ENCODE measurements at regions not wholly inside any gene's neighbourhood (a gene's known extent, or its start where the extent isn't known, plus 50 kb on each side); places are given as distances from the start of the nearest gene placed in this dataset.
"Not testable (repeated sequence)": the region's sequence is repeated elsewhere in the genome, so short reads cannot be mapped to it uniquely, and the experiment has no call there.

DNA sequence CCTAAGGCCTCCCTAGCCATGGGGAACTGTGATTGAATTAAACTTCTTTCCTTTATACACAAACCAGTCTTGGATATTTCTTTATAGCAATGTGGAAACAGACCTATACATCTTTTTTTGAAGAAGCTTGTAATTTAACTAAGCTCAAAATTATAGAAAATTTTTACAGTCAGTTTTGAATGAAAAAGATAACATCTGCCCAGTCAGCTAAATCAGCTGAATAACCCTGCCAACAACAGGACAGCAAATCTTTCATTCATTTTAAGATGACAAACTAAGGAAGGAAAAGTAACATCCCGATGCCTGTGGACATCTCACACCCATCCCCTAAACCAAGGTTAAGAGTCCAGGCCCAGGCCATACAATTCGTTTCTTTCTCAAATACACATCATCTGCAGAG, 541.3 kb upstream of the SLC39A10 start:
- Histone ChIP-seq H3K27ac (ENCODE audit: low read depth, low read length) (no peak overlapping the region), H3K27me3 (ENCODE audit: insufficient read depth, low read length) (no peaks in the 10 kb centered on the region), H3K36me3 (ENCODE audit: insufficient read depth, low read length) (no peaks in the 10 kb centered on the region), H3K4me3 (ENCODE audit: low read length) (no peak overlapping the region), H3K9me3 (ENCODE audit: insufficient read depth, low read depth, low read length) (peaks cover 17% of the 10 kb centered on the region), H3K4me1 (ENCODE audit: insufficient read depth, low read length) (no peaks in the 10 kb centered on the region), H3K9ac (ENCODE audit: low read depth, low read length) (no peak overlapping the region)
- WGBS = 45% methylated on average over 2 of the region's 2 CpGs

DNA sequence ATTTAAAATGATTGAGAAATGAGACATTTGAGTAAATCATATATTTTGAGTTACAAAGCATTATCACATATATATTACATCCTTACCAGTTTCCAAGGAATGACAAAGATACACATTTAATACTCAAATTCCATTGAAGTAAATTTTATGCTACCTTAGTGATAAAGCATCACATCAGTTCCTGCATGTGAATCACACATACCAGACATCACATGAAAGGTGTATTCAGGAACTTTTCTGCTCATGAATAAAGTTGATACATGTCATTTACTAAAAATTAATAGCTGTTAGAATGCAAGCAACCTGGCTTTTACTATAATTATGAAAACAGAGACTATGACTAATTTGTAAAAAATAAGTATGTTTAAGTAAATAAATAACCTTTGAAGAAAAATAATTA, 548.8 kb upstream of the SLC39A10 start:
- Histone ChIP-seq H3K9me3 (ENCODE audit: insufficient read depth, low read depth, low read length) (no peaks in the 10 kb centered on the region), H3K27me3 (ENCODE audit: insufficient read depth, low read length) (no peaks in the 10 kb centered on the region), H3K36me3 (ENCODE audit: insufficient read depth, low read length) (no peaks in the 10 kb centered on the region), H3K9ac (ENCODE audit: low read depth, low read length) (no peak overlapping the region), H3K27ac (ENCODE audit: low read depth, low read length) (no peak overlapping the region), H3K4me3 (ENCODE audit: low read length) (no peak overlapping the region), H3K4me1 (ENCODE audit: insufficient read depth, low read length) (no peaks in the 10 kb centered on the region)

DNA sequence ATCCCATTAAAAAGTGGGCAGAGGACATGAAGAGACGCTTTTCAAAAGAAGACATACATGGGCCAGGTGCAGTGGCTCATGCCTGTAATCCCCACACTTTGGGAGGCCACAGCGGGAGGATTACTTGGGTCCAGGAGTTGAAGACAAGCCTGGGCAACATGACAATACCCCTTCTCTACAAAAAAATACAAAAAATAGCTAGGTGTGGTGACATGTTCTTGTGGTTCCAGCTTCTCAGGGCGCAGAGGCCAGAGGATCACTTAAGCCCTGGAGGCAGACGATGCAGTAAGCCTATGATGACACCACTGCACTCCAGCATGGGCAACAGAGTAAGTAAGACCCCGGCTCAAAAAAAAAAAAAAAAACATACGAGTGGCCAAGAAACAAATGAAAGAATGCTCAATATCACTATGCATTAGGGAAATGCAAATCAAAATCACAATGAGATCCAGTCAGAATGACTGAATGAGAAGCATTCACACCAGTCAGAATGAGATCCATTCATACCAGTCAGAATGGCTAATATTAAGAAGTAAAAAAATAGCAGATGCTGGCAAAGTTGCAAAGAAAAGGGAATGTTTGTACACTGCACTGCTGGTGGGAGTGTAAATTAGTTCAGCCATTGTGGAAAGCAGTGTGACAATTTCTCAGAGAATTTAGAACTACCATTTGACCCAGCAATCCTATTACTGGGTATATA, 550.2 kb upstream of the SLC39A10 start:
- Histone ChIP-seq H3K27me3 (ENCODE audit: insufficient read depth, low read length) (no peaks in the 10 kb centered on the region), H3K4me1 (ENCODE audit: insufficient read depth, low read length) (no peaks in the 10 kb centered on the region), H3K4me3 (ENCODE audit: low read length) (no peak overlapping the region), H3K27ac (ENCODE audit: low read depth, low read length) (no peak overlapping the region), H3K9ac (ENCODE audit: low read depth, low read length) (no peak overlapping the region), H3K36me3 (ENCODE audit: insufficient read depth, low read length) (no peaks in the 10 kb centered on the region), H3K9me3 (ENCODE audit: insufficient read depth, low read depth, low read length) (no peaks in the 10 kb centered on the region)
- WGBS = 94% methylated on average over 6 of the region's 6 CpGs

DNA sequence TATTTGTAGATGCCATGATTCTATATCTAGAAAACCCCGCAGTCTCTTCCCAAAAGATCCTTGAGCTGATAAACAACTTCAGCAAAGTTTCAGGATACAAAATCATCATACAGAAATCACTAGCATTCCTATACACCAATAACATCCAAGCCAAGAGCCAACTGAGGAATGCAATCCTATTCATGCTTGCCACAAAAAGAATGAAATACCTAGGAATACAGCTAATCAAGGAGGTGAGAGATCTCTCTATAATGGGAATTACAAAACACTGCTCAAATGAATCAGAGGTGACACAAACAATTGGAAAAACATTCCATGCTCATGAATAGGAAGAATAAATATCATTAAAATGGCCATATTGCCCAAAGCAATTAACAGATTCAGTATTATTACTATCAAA, 551.4 kb upstream of the SLC39A10 start:
- no peak overlapping the region for H3K4me3 ChIP-seq (ENCODE audit: low read length)
- no peaks in the 10 kb centered on the region for H3K9me3 ChIP-seq (ENCODE audit: insufficient read depth, low read depth, low read length)
- H3K27me3 ChIP-seq (ENCODE audit: insufficient read depth, low read length) = no peaks in the 10 kb centered on the region
- H3K36me3 ChIP-seq (ENCODE audit: insufficient read depth, low read length) = no peaks in the 10 kb centered on the region
- H3K9ac ChIP-seq (ENCODE audit: low read depth, low read length) = no peak overlapping the region
- H3K27ac ChIP-seq (ENCODE audit: low read depth, low read length) = no peak overlapping the region
- 97% methylated on average over 1 of the region's 1 CpG for WGBS
- no peaks in the 10 kb centered on the region for H3K4me1 ChIP-seq (ENCODE audit: insufficient read depth, low read length)

DNA sequence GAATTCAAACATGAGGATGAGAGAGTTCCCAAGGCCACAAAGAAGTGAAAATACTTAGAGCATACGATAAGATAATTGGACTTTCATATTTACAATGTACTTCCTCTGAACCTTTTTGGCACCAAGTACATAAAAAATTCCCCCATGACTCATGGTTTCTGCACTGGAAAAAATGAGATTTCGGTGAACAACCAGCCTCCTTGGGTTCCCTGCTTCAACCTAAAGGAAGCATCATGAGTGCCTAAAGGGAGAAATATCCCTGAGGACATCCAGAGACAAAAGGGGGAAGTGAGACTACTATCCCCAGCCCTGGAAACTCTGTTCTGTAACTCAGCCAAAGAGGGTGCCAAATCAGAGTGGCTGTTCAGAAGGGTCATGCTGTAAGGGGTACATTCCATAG, 562.7 kb upstream of the SLC39A10 start:
- Histone ChIP-seq H3K27me3 (ENCODE audit: insufficient read depth, low read length) (no peaks in the 10 kb centered on the region), H3K9ac (ENCODE audit: low read depth, low read length) (no peak overlapping the region), H3K9me3 (ENCODE audit: insufficient read depth, low read depth, low read length) (no peaks in the 10 kb centered on the region), H3K4me3 (ENCODE audit: low read length) (no peak overlapping the region), H3K27ac (ENCODE audit: low read depth, low read length) (no peak overlapping the region), H3K36me3 (ENCODE audit: insufficient read depth, low read length) (no peaks in the 10 kb centered on the region), H3K4me1 (ENCODE audit: insufficient read depth, low read length) (no peaks in the 10 kb centered on the region)
- whole genome bisulfite sequencing = 95% methylated on average over 2 of the region's 2 CpGs

DNA sequence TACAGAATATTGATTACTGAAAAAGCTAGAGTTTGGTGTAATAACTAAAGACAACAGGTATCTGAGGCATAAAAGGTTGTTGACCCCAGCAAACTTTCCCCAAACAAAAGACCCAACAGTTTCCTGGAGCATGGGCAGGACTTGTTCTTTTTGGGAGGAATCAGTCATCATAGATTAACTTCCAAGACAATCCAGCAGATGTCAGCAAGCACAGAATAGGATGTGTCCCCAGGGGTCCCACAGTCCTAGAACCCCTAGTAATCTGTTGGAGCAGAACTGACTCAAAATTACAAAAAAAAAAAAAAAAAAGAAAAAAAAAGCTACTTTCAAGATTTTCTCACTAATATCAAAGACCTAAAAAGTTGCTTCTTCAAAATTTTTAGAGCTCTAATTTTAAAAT, 564.7 kb upstream of the SLC39A10 start:
- no peaks in the 10 kb centered on the region for H3K36me3 ChIP-seq (ENCODE audit: insufficient read depth, low read length)
- no peaks in the 10 kb centered on the region for H3K9me3 ChIP-seq (ENCODE audit: insufficient read depth, low read depth, low read length)
- no peak overlapping the region for H3K4me3 ChIP-seq (ENCODE audit: low read length)
- no peaks in the 10 kb centered on the region for H3K4me1 ChIP-seq (ENCODE audit: insufficient read depth, low read length)
- no peak overlapping the region for H3K27ac ChIP-seq (ENCODE audit: low read depth, low read length)
- H3K9ac ChIP-seq (ENCODE audit: low read depth, low read length) = no peak overlapping the region
- H3K27me3 ChIP-seq (ENCODE audit: insufficient read depth, low read length) = no peaks in the 10 kb centered on the region

DNA sequence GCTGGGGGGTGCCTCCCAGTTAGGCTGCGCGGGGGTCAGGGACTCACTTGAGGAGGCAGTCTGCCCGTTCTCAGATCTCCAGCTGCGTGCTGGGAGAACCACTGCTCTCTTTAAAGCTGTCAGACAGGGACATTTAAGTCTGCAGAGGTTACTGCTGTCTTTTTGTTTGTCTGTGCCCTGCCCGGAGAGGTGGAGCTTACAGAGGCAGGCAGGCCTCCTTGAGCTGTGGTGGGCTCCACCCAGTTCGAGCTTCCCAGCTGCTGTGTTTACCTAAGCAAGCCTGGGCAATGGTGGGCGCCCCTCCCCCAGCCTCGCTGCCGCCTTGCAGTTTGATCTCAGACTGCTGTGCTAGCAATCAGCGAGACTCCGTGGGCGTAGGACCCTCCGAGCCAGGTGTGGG, 584.2 kb upstream of the SLC39A10 start:
- H3K9me3 ChIP-seq (ENCODE audit: insufficient read depth, low read depth, low read length); H3K36me3 ChIP-seq (ENCODE audit: insufficient read depth, low read length); H3K4me1 ChIP-seq (ENCODE audit: insufficient read depth, low read length); H3K9ac ChIP-seq (ENCODE audit: low read depth, low read length); H3K27me3 ChIP-seq (ENCODE audit: insufficient read depth, low read length); H3K27ac ChIP-seq (ENCODE audit: low read depth, low read length): not testable (repeated sequence)
- H3K4me3 ChIP-seq (ENCODE audit: low read length) = peak overlapping the region; percentile 9; the same call in 1 of the 2 replicates
- 7% methylated on average over 6 of the region's 13 CpGs for whole genome bisulfite sequencing

DNA sequence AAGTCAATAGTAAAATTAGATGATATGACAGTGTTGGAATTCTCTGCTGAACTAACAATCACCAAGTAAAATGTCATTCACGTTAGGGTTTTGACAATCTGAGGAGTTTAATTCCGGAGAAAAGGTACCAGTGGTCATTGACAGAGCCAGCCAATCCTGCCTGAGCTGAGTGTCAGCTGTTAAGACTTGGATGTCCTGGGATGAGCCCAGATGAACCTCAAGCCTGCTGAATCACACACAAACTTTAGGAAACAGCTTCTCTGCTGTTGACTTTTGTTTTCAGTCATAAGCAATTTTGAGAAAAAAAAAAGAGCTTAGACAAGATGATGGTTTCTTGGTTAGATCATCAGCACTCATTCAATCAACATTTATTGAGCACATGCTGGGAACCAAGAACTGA, 600.0 kb upstream of the SLC39A10 start:
- H3K27me3 ChIP-seq (ENCODE audit: insufficient read depth, low read length) = no peaks in the 10 kb centered on the region
- H3K9ac ChIP-seq (ENCODE audit: low read depth, low read length) = no peak overlapping the region
- no peaks in the 10 kb centered on the region for H3K36me3 ChIP-seq (ENCODE audit: insufficient read depth, low read length)
- no peaks in the 10 kb centered on the region for H3K4me1 ChIP-seq (ENCODE audit: insufficient read depth, low read length)
- H3K9me3 ChIP-seq (ENCODE audit: insufficient read depth, low read depth, low read length) = no peaks in the 10 kb centered on the region
- no peak overlapping the region for H3K4me3 ChIP-seq (ENCODE audit: low read length)
- 87% methylated on average over 2 of the region's 2 CpGs for WGBS
- no peak overlapping the region for H3K27ac ChIP-seq (ENCODE audit: low read depth, low read length)

DNA sequence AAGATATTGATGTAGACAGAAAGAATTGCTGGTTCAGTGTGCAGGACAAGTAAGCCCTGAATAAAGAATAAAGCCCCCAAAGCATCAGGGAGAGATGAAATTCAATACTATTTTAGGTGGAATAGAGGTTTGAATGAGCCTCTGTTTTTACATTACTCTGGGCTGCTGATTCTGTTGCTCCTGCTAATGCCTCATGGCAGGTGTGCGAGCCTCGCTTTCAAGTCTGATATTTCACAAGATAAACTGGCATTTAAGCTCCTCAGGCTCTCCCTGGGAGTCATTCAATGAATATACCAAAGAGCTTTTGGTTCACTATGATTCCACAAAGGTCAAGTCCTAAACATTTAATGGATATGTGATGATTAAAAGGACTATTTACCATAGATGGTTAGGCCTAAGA, 601.0 kb upstream of the SLC39A10 start:
- no peaks in the 10 kb centered on the region for H3K36me3 ChIP-seq (ENCODE audit: insufficient read depth, low read length)
- 90% methylated on average over 2 of the region's 2 CpGs for WGBS
- no peaks in the 10 kb centered on the region for H3K9me3 ChIP-seq (ENCODE audit: insufficient read depth, low read depth, low read length)
- no peak overlapping the region for H3K4me3 ChIP-seq (ENCODE audit: low read length)
- no peak overlapping the region for H3K27ac ChIP-seq (ENCODE audit: low read depth, low read length)
- H3K27me3 ChIP-seq (ENCODE audit: insufficient read depth, low read length) = no peaks in the 10 kb centered on the region
- H3K9ac ChIP-seq (ENCODE audit: low read depth, low read length) = no peak overlapping the region
- H3K4me1 ChIP-seq (ENCODE audit: insufficient read depth, low read length) = no peaks in the 10 kb centered on the region

DNA sequence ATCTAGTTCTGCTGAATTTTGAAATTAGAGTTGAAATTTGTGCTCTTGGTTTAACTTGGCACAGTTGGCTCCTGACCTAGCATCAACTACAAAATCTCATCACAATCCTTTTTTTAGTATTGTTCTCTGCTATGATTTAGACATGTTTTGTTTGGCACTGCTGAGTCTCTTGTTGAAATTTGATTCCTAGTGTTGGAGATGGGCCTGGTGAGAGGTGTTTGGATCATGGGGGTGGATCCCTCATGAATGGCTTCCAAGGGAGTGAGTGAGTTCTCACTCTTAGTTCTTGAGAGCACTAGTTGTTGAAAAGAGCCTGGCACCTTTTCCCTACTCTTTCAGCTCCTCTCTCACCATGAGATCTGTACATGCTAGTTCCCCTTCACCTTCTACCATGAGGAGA, 605.6 kb upstream of the SLC39A10 start:
- H3K9ac ChIP-seq (ENCODE audit: low read depth, low read length) = no peak overlapping the region
- no peaks in the 10 kb centered on the region for H3K4me1 ChIP-seq (ENCODE audit: insufficient read depth, low read length)
- no peaks in the 10 kb centered on the region for H3K27me3 ChIP-seq (ENCODE audit: insufficient read depth, low read length)
- H3K9me3 ChIP-seq (ENCODE audit: insufficient read depth, low read depth, low read length) = no peaks in the 10 kb centered on the region
- H3K36me3 ChIP-seq (ENCODE audit: insufficient read depth, low read length) = no peaks in the 10 kb centered on the region
- H3K27ac ChIP-seq (ENCODE audit: low read depth, low read length) = no peak overlapping the region
- H3K4me3 ChIP-seq (ENCODE audit: low read length) = no peak overlapping the region

DNA sequence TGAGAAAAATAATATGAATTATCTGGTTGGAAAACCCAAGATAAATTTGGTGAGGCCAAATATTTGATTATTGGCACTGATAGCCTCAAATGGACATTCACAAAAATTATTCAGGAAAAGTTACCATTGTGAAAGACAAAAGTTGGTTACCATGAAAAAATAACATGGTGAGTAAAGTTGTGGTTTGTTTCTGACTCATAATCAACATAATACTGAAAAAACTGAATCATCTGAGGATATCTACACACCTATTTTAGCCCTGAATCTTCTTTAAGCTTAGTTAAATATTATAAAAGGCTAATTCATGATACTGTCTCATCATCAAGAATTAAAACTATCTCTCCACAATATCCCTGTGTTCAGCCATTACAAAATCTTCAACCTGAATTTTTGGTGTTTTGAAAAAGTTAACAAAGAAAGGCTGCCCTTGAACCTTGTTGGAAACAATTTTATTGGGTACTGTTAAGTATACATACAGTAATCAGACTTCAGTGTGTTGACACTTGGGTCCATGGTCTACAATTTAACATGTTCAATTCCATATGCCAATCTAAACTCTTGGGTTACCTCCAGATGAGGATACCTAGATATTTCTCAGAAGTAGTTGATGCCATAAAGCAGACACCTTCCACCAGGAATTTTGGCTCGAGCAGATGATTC, 607.5 kb upstream of the SLC39A10 start:
- no peaks in the 10 kb centered on the region for H3K36me3 ChIP-seq (ENCODE audit: insufficient read depth, low read length)
- H3K9me3 ChIP-seq (ENCODE audit: insufficient read depth, low read depth, low read length) = no peaks in the 10 kb centered on the region
- H3K9ac ChIP-seq (ENCODE audit: low read depth, low read length) = no peak overlapping the region
- H3K4me1 ChIP-seq (ENCODE audit: insufficient read depth, low read length) = peaks cover 9% of the 10 kb centered on the region; the same call in 1 of the 2 replicates
- WGBS = 90% methylated on average over 1 of the region's 1 CpG
- no peak overlapping the region for H3K27ac ChIP-seq (ENCODE audit: low read depth, low read length)
- H3K27me3 ChIP-seq (ENCODE audit: insufficient read depth, low read length) = no peaks in the 10 kb centered on the region
- no peak overlapping the region for H3K4me3 ChIP-seq (ENCODE audit: low read length)

DNA sequence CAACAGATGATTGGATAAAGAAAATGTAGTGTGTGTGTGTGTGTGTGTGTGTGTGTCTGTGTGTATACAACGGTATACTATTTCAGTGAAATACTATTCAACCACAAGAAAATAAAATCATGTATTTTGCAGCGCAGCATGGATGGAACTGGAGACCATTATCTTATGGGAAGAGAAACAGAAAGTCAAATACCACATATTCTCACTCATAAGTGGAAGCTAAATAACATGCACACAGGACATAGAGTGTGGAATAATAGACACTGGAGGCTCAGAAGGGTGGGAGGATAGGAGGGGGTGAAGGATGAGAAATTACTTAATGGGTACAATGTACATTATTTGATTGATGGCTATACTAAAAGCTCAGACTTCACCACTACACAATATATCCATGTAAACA, 609.1 kb upstream of the SLC39A10 start:
- H3K27me3 ChIP-seq (ENCODE audit: insufficient read depth, low read length) = no peaks in the 10 kb centered on the region
- H3K9ac ChIP-seq (ENCODE audit: low read depth, low read length) = no peak overlapping the region
- no peak overlapping the region for H3K4me3 ChIP-seq (ENCODE audit: low read length)
- no peaks in the 10 kb centered on the region for H3K36me3 ChIP-seq (ENCODE audit: insufficient read depth, low read length)
- no CpG with 5 or more reads among the region's 2 CpGs for WGBS
- no peaks in the 10 kb centered on the region for H3K9me3 ChIP-seq (ENCODE audit: insufficient read depth, low read depth, low read length)
- no peak overlapping the region for H3K27ac ChIP-seq (ENCODE audit: low read depth, low read length)
- peaks cover 9% of the 10 kb centered on the region; the same call in 1 of the 2 replicates for H3K4me1 ChIP-seq (ENCODE audit: insufficient read depth, low read length)
